GM21717 (cell line): ENCODE measurements at regions not wholly inside any gene's neighbourhood (a gene's known extent, or its start where the extent isn't known, plus 50 kb on each side); places are given as distances from the start of the nearest gene placed in this dataset.

ENCODE experiments used
- ATAC-seq: cut with Tn5 transposase; IDR thresholded peaks from one replicate; pipeline ENCODE4 v1.9.1; 2021; ENCODE audit warnings: mild to moderate bottlenecking, moderate library complexity; ENCODE audit not compliant: unreplicated experiment

GRCh38 chr10:78740976-78741915 is 327.5 kb upstream of the ZMIZ1 start:
- no peak for ATAC-seq

GRCh38 chr10:78742406-78742729 is 326.4 kb upstream of the ZMIZ1 start:
- ATAC-seq = no peak

DNA sequence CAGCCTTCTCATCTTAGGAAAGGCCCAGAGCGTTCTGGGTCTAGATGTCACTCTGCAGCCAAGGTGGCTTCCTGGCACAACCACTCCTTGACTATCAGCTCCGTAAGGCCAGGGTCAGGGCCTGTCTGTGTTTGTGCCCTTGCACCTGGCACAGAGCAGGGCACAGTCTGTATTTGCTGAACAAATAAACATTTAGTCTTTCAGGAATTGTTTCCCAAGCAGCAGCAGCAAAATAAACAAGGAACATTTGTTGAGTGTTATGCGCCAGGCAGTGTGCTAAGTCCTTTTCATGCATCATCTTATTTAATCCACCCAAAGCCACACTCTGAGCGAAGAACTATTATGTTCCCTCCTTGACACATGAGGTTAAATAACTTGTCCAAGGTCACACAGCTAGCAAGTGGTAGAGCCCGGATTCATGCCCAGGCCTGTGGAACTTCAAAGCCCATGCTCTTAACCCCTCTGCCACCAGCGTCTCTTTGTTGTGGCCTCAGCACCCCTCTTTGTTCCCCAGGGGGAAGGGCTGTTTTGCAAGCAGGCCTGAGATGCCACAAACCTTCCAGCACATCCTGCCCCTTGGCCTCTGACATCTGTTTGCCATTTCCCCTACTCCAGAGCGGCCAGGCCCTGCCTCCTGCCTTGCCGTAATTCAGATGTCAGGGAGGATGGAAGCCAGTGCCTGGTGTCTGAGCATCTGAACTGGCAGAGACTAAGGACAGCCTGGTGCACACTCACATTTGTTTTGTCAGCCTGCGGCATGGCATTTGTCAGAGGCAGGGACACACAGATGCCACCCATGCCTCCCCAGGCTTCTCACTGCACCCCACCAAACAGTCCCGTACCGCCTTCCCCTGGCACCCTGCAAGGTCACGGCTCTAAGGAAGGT is 325.8 kb upstream of the ZMIZ1 start:
- no peak for ATAC-seq

GRCh38 chr10:78744056-78744455 is 324.7 kb upstream of the ZMIZ1 start:
- no peak for ATAC-seq

GRCh38 chr10:78744491-78745090 is 324.2 kb upstream of the ZMIZ1 start:
- ATAC-seq = no peak

- ATAC-seq = no peak
Observed at GRCh38 chr10:78745441-78745840, 323.3 kb upstream of the ZMIZ1 start.

DNA sequence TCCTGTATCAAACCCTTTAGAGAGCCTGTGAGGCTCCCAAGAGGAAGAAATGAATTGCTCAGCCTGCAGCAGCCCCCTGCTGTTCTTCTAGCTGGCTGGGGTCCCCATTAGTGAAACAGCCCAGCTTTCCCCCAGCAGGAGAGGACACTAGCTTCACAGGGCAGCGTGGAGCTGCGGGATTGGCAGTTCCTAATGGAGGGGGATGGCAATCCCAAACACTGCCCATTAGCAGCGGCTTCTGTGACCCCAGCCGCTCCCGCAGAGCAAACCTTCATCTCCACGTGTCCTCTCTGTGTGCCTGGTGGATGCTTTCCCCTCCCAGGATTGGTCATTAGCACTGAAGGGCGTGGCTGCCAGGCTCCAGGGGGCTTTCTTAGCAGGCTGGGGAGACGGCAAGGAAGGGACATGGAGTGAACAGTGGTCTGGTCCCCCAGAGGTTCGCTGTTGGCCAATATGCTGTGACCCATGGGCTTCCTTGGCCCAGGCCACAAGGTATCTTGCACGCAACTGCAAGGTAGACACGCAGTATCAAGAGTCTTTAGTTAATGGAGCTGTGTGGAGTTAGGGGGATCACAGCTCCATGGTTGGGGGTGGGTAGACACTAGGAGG is 322.5 kb upstream of the ZMIZ1 start:
- no peak for ATAC-seq

DNA sequence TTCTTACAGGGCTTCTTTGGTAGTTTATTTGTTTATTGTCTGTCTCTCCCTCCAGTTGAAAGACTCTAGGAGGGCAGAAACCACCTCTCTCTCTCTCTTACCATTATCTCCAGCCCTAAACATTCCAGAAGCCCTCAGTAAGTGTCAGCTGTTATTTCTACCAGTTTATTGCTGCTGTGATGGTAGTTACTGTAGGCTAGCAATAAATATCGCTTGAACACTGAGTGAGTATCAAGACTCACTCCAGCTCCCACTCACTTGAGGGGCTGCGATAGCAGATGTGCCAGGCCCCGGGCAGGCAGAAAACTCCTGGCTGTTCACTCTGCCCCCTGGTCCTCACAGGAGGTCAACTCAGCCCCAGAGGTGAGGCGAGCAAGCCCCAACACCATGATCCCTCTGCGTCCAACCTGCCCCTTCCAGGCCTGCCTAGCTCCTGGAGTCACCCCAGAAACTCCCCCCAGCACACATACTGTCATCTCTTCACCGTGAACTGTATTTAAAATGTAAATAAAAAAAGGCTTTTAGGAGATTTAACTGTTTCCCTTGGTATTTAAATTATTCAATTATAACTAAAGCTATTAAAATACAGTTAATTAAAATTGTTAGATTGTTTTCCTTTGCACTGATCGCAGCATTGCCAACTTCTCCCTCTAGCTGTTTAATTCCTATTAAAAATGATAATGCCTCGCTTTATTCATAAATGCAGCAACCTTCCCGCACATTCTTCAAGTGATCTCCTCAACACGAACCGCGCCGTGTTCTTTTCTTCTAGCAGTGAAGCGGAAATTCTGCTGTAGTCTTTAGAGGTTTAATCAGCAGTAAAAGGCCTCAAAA is 321.1 kb upstream of the ZMIZ1 start:
- ATAC-seq = no peak

DNA sequence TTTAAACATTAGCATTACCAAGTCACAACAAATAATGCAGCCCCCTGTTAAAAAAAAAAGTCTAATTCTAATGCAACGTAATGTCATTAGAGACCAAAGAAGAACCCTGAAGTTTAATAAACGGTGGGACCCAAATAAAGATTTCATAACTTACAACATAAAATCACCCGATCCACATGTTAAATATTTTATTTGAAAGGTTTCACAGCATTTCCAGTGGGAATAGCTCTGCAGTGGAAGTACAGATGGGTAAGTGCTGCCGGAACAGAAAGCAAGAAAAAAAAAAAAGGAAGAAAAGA is 320.6 kb upstream of the ZMIZ1 start:
- ATAC-seq = no peak

- no peak for ATAC-seq
Observed at GRCh38 chr10:78749200-78749599, 319.6 kb upstream of the ZMIZ1 start.

- no peak for ATAC-seq
Observed at GRCh38 chr10:78749898-78750297, 318.9 kb upstream of the ZMIZ1 start.

GRCh38 chr10:78750418-78750817 is 318.3 kb upstream of the ZMIZ1 start:
- no peak for ATAC-seq

DNA sequence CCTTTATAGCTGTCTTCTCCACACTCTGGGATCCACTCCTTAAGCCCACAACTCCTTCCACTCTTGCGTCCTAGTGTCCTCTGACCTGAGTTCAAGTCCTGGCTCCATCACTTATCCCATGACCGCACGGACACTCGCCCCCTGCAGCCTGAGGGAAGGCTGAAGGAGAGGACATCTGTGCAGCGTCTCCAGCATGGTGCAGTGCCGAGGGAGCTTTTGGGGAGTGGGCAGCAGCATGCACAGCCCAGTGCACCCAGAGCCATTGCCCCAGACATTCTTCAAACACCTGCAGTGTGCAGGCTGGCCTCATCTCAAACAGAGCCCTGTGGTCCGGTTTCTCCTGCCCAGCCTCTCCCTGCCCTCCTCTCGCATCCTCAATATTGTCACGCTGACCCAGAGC is 317.1 kb upstream of the ZMIZ1 start:
- ATAC-seq = no peak

DNA sequence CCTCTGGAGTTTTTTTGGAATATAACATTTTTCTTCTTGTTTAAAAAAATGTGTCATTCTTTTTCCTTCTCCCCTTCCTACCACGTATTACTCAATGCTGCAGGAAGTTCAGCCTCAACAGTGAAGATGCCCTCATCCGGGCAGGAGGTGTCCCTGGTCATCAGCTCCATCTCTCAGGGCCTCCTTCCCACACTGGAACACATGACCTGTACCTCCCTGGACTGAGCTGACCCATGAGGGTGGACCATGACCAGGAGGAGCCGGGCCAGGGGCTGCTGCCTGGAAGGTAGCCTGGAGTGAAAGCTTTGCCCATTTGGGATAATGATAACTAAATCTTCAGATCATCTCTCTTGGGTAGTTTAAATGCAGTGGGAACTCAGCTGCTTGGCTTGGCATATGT is 316.5 kb upstream of the ZMIZ1 start:
- ATAC-seq = no peak

GRCh38 chr10:78752708-78753107 is 316.1 kb upstream of the ZMIZ1 start:
- no peak for ATAC-seq

- ATAC-seq = no peak
Observed at GRCh38 chr10:78754269-78755062, 314.3 kb upstream of the ZMIZ1 start.

- no peak for ATAC-seq
Observed at GRCh38 chr10:78755063-78755701, 313.6 kb upstream of the ZMIZ1 start.

DNA sequence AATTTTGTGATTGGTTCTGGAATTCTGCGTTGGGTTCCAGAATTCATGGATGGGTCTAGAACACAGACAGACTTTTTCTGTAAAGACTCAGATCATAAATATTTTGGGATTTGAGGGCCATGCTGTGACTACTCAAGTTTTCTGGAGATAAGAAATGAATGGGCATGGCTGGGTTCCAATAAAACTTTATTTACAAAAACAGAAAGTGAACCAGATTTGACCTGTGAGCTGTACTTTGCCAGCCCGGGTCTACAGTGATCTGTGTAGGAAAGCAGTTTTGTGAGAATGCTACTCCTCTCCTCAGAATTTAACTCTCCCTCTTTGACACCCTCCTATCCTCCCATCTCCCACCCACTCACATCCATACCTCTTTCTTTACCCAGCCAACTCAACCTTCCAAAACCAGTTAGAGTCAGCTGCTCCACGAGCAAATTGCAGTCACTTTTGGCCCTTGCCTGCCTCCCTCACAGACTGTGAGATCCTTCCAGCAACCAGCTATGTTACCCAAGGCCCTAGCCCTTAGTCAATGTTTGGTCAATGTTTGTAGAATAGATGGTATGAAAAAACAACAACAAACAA is 312.8 kb upstream of the ZMIZ1 start:
- ATAC-seq = no peak
